Activated CD8-positive, alpha-beta memory T cell treated with anti-CD3 and anti-CD28 coated beads for 36 hours (primary cell): ENCODE measurements at regions not wholly inside any gene's neighbourhood (a gene's known extent, or its start where the extent isn't known, plus 50 kb on each side); places are given as distances from the start of the nearest gene placed in this dataset.

ENCODE experiments used
- CTCF ChIA-PET: fragments of 350-600 bp; sonication (Branson Sonifier 250); formaldehyde crosslinking; loops from one replicate; lab custom pipeline; 2021; ENCODE audit warnings: antibody characterized with exemption; lab: Charles Lee
- POLR2A ChIA-PET: fragments of 350-600 bp; sonication (Branson Sonifier 250); formaldehyde crosslinking; loops from one replicate; lab custom pipeline; 2021; ENCODE audit warnings: antibody characterized with exemption; lab: Charles Lee

GRCh38 chr4:170772429-170772828, 682.7 kb upstream of the AADAT start:
- POLR2A ChIA-PET, result no interaction called here
- CTCF ChIA-PET, result no interaction called here

- ChIA-PET POLR2A (no interaction called here), CTCF (no interaction called here)
Observed at GRCh38 chr4:170770664-170771063, 680.9 kb upstream of the AADAT start.

GRCh38 chr4:170769862-170770261, 680.1 kb upstream of the AADAT start:
- CTCF ChIA-PET, result no interaction called here
- POLR2A ChIA-PET, result no interaction called here

- ChIA-PET CTCF (no interaction called here), POLR2A (no interaction called here)
Observed at GRCh38 chr4:170758988-170759387, 669.2 kb upstream of the AADAT start.

GRCh38 chr4:170750519-170750918, 660.8 kb upstream of the AADAT start:
- POLR2A ChIA-PET, result no interaction called here
- CTCF ChIA-PET, result no interaction called here

GRCh38 chr4:170748975-170749374, 659.2 kb upstream of the AADAT start:
- ChIA-PET POLR2A (no interaction called here), CTCF (no interaction called here)

GRCh38 chr4:170743633-170744032, 653.9 kb upstream of the AADAT start:
- POLR2A ChIA-PET, result no interaction called here
- CTCF ChIA-PET, result no interaction called here

- ChIA-PET POLR2A (no interaction called here), CTCF (no interaction called here)
Observed at GRCh38 chr4:170741856-170742255, 652.1 kb upstream of the AADAT start.

- CTCF ChIA-PET, result no interaction called here
- POLR2A ChIA-PET, result no interaction called here
Observed at GRCh38 chr4:170736710-170737109, 647.0 kb upstream of the AADAT start.

- POLR2A ChIA-PET, result no interaction called here
- CTCF ChIA-PET, result no interaction called here
Observed at GRCh38 chr4:170729897-170730296, 640.1 kb upstream of the AADAT start.

- ChIA-PET POLR2A (no interaction called here), CTCF (no interaction called here)
Observed at GRCh38 chr4:170729236-170729635, 639.5 kb upstream of the AADAT start.

GRCh38 chr4:170724191-170724590, 634.4 kb upstream of the AADAT start:
- ChIA-PET CTCF (no interaction called here), POLR2A (no interaction called here)

GRCh38 chr4:170723171-170723570, 633.4 kb upstream of the AADAT start:
- ChIA-PET CTCF (no interaction called here), POLR2A (no interaction called here)

GRCh38 chr4:170721812-170722373, 632.1 kb upstream of the AADAT start:
- ChIA-PET POLR2A (no interaction called here), CTCF (no interaction called here)

GRCh38 chr4:170716868-170717267, 627.1 kb upstream of the AADAT start:
- CTCF ChIA-PET, result no interaction called here
- POLR2A ChIA-PET, result no interaction called here

GRCh38 chr4:170705907-170706306, 616.2 kb upstream of the AADAT start:
- ChIA-PET POLR2A (no interaction called here), CTCF (no interaction called here)

- ChIA-PET CTCF (no interaction called here), POLR2A (no interaction called here)
Observed at GRCh38 chr4:170700064-170700463, 610.3 kb upstream of the AADAT start.

GRCh38 chr4:170698334-170698733, 608.6 kb upstream of the AADAT start:
- ChIA-PET CTCF (no interaction called here), POLR2A (no interaction called here)

- ChIA-PET POLR2A (no interaction called here), CTCF (no interaction called here)
Observed at GRCh38 chr4:170697845-170698244, 608.1 kb upstream of the AADAT start.

- CTCF ChIA-PET, result no interaction called here
- POLR2A ChIA-PET, result no interaction called here
Observed at GRCh38 chr4:170697045-170697444, 607.3 kb upstream of the AADAT start.

- ChIA-PET POLR2A (no interaction called here), CTCF (no interaction called here)
Observed at GRCh38 chr4:170691168-170691567, 601.4 kb upstream of the AADAT start.

GRCh38 chr4:170687751-170688150, 598.0 kb upstream of the AADAT start:
- CTCF ChIA-PET, result no interaction called here

More at GRCh38 chr4:170687751-170688150, 598.0 kb upstream of the AADAT start:
- POLR2A ChIA-PET, result no interaction called here
